Stimulated activated CD4-positive, alpha-beta T cell treated with anti-CD3 and anti-CD28 coated beads, Interleukin-1b, Interleukin-23, amount 100 ng/mL, for 48 hours (primary cell): ENCODE measurements at regions not wholly inside any gene's neighbourhood (a gene's known extent, or its start where the extent isn't known, plus 50 kb on each side); places are given as distances from the start of the nearest gene placed in this dataset.

Source experiments
- DNase-seq: peaks from one replicate; pipeline ENCODE4 v3.0.0-alpha.2; 2020

DNA sequence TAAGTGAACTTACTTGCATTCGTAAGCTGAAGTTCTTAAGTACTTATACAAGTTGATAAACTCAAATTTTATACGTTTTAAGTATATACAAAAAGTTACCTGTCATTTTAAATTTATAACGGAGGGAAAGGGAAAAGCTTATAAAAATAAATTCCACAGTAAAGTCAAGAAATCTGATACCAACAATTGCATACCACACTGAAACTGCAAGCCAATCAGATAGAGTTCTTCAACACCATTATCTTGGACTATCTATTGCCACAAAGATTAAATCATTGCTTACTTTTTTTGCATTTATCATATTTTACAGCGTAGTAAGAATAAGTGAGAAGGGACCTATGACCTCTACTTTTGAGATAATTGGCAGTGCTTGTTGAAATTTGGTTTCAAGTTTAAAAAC lies 386.7 kb downstream of the TFAP2A start:
- DNase-seq: no peak

DNA sequence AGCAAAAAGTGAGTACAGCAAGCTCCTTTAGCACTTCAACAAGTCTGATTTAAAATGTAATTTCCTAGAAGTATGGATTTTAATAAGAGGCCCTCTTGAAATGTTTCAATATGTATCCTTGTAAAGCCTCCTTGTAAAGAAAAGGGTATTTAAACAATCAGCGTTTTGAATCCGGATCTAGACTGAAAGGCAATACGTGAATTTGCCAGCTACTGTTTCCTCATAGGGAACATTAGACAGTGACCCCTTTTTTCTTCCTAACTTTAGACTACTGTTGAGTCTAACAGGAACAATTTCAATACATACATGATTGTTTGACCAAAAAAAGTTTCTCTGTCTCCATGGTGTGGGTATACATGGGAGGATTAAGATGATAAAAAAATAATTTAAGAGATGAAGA lies 395.0 kb downstream of the TFAP2A start:
- DNase-seq: no peak

DNA sequence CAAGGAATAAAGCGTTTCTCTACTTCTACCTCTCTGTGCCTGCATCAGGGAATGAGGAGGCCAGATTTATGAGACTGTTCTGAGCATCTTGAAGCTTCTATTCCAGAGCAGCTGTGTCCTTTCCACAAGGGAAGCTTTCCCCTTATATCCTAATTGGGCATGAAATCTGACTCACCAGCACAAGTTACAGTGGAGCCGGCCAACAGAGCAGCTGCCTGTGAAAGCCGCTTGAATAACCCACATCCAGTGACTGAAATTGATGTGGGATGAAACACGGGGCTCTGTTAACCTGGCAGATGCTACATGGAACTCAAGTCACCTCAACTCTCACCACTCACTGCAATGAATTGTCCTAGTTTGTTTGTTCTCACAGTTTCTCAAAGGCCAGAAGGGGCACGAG lies 400.3 kb downstream of the TFAP2A start:
- DNase-seq: no peak

DNA sequence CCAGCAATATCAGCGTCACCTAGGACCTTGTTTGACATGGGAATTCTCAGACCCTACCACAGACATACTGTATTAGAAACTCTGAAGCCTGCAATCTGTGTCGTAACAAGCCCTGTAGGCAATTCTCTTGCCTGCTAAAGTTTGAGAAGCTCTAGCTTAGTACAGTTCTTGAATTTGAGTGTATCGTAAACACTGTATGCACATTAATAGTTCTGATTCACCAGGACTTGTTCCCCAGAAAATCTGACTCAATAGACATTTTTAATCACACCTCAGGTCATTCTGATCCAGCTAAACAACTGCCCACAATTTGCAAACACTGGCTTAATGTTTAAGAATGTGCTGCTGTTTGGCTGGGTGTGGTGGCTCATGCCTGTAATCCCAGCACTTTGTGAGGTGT lies 414.3 kb downstream of the TFAP2A start:
- no peak for DNase-seq

DNA sequence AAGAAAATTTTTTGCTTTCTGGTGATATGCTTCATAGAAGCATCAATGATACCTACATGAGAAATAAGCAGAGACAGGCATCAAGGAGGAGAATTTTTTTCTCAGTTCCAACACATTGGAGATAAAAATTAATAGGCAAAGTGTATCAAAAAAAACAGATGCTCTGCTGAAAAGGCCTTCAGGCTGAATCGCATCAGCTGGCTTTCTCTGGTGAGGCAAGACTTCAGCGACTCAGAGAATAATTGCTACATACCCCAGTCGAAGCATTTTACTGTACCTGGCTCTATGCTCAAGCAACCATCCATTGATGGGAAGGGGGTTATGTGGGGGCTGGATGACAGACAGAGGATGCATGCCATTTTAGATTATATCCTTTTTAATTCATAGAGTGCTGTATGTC lies 415.1 kb downstream of the TFAP2A start:
- DNase-seq: no peak

DNA sequence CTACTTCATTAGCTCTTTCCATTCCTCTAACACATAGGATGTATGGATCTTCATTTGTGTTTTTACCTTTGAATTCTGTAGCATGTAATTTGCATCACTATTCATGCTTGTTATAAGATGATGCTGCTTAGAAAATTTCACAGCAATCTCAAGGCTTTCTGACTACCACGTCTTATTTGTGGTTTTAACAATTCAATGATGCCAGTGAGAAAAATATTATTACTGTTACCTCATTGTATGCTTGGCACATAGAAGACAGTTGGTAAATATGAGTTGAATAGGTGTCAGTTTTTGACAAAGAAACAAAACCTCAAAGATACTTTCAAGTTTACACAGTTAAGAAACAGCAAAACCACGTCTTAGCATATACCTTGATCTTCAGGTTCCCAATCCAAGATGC lies 428.6 kb downstream of the TFAP2A start:
- no peak for DNase-seq

DNA sequence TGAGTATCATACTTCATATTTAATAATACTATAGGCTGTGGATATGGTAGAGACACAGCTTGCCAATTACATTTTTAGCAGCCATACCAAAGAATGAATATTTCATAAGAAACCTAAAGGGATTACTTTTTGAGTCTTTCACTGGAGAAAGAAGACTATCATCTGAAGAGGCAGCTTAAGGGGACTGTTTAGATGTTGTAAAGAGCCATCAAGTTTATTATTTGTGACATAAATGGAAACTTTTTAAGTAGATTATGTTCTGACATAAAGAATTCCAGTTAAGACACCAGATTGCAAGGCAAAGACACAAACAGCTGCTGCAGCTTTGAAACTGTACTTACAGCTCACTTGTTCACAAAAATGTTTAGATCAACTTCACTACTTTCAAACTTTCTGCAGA lies 429.4 kb downstream of the TFAP2A start:
- no peak for DNase-seq

DNA sequence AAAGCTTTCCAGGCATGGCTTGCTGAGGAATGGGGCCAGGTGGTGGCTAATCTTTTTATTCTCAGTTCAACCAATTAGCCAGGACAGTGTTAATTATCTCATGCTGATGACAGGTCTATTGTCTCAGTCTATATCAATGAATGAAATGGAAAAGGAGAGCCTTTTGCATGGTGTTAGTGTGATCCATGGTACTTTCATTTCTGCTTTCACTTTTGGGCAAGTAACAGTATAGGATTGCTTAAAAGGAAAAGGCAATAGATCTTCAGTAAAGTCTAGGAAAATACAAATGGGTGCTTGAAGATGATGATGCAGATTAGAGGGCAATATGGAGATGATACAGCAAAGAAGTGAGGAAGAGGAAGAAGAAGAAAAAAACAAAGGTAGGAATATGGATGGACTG lies 430.3 kb downstream of the TFAP2A start:
- no peak for DNase-seq

DNA sequence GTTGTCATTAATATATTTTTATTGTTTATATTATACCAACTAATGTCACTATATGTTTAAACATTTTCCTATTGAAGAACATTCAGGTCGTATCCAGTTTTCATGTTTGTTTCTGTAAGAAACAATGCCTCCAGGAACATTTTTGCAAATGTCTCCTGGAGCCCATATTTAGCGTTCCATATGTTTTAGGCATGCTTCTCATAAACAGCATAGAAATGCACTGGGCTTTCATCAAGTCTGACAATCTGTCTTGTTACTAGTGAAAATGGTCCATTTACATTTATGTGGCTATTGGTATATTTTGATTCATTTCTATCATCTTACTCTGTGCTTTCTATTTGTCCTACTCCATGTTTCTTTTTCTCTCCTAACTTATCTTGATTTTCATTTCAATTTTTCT lies 431.7 kb downstream of the TFAP2A start:
- no peak for DNase-seq

DNA sequence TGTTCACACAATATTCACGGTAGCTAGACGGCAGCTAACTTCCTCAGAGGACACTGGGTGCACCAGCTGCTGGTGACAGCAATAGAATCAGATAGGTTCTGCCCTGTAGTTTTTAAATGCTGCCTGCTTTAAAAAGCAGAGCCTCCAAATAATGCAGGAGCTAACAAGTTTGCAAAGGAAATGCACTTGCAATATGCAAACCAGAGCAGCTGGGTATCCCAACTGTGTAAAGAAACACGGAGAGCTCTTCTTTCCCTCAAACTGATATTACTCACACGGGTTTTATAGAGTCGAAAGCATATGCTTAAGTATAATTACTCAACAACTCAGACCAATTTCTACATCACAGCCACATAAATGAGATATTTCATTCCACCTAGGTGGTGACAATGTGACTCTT lies 432.7 kb downstream of the TFAP2A start:
- DNase-seq: no peak

DNA sequence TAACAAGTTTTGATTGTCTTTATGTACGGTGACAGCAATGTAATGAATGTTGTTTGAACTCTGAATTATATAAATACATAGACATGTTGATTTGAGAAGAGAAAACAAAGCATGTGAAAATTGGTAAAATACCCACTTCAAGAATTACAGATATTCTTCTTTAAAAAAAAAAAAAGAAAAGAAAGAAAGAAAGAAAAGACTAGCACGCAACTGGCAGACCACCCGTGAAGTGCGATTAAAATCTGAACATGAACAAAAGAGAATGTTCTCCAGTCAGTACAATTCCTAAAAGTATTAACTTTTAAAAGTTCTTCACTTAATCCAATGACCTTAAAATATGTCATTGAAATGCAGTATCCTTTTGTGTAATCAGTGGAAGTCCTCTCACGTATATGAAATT lies 434.9 kb downstream of the TFAP2A start:
- DNase-seq: no peak

DNA sequence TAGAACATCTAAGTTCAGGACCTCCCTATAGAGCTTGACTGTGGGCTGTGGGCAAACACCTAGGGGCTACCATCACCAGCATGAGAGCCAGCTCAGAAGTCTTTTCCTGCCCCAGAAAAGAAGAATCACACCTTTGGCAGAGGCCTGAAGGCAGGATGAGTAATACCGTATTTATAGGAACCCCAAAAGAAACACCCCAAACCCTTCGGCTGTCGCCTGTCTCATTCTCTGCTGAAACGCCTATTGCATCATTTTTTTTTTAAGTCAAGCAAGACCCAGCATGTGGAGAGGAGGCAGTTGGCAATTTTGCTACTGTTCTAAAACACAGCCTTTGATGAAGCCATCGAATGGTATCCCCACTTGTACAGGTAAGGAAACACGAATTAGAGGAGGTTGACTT lies 436.4 kb downstream of the TFAP2A start:
- no peak for DNase-seq

DNA sequence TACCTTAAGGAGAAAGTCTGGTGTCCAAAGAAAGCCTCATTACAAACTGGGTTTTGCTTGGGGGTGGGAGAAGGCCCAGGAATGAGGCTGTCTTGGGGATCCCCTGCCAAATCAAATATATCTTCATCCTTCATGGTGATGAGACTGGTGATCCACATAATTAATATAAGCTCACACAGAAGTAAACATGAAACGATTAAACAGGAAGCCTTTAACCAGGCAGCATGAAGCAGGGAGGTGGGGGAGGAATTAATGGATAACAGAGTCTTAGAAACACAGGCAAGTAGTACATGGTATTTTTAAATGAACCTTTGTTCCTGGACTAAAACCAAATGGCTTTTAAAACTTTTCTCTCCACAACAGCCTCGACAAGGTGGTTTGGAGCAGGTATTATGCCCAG lies 437.5 kb downstream of the TFAP2A start:
- no peak for DNase-seq

DNA sequence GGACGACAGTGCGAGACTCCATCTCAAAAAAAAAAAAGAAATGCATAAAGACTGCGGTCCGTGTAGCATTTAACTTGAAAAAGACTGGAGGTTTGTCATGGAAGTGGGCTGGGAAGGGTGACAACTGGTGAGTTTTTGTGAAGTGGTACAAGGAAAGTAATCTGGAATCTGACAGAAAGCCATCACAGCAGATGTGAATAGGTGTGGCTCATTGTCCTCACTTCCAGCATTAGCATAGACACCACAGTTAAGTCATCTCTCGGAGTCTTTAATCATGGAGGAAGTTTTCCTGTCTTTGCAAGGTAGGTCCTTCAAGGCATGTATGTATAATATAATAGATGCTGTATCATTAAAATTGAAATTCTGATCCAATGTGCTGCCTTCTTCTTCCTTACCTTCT lies 453.2 kb downstream of the TFAP2A start:
- no peak for DNase-seq

DNA sequence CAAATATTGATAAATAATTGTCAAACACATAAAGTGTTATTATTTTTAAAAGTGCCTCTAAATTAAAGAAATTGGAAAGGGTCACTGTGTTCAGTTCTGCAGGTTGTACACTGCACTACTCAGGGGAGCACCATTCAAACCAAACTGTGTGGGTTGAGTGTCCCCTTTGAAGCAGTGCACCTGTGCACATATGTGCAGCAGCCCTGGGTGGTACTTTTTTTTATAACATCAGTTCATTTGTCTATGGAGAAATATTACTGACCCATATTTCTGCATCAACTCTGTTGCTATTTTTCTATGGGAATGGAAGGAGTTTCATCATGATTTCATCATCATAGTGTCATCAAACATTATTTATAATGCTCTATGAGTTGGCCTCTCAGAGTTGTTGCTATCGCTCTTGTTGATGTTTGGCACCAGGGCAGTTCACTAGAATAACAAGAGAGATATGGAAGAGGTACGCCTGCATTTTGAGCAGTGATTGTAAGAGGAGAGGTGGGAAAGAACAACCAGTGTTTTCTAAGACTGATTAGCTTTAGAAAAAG lies 457.6 kb downstream of the TFAP2A start:
- no peak for DNase-seq

DNA sequence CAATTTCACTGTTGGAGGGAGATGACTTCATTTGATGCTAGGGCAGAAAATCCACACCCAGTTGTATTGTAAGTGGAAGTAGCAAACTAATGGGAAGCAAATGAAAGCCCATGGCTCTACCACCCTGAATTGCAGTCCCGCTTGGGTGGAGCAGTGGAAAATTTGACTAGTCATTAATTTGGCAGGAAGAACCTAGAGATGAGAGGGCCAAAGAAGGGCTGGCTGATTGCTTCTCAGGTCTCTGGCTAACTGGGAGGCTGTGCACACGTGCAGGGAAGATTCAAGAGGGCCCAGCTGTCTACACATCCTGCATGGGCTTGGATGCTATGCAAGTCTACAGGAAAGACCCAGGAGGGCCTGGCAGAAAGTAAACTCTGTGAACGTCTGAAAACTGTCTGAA lies 466.2 kb downstream of the TFAP2A start:
- DNase-seq: no peak

DNA sequence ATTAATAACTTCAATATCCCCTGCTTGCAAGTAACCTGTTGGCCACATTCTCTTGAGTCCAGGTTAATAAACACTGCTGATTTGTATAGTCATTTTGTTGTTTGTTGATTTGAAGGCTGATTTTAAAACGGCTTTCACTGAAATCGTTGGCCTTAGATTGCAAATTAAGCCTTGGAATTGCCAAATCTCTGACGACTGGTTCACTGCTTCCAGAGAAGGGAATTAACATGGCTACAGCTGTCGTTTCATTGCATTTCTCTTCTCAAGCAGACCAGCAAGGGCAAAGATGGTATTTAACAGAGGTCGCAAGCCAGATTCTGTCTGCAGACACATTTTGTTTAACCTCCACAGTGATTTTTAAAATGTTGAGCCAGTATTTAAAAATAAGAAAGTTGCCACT lies 470.9 kb downstream of the TFAP2A start:
- no peak for DNase-seq

DNA sequence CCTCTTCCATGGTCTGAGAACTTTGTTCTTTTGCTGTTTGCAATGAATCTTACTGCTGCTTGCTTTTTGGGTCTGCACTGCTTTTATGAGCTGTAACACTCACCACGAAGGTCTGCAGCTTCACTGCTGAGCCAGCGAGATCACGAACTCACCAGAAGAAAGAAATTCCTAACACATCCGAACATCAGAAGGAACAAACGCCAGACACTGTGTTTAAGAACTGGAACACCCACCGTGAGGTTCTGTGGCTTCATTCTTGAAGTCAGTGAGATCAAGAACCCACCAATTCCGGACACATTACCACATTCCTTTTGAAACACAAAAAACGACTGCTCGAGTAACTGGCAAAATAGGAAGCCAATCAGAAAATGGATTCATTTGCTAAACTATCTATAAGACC lies 471.8 kb downstream of the TFAP2A start:
- DNase-seq: no peak

DNA sequence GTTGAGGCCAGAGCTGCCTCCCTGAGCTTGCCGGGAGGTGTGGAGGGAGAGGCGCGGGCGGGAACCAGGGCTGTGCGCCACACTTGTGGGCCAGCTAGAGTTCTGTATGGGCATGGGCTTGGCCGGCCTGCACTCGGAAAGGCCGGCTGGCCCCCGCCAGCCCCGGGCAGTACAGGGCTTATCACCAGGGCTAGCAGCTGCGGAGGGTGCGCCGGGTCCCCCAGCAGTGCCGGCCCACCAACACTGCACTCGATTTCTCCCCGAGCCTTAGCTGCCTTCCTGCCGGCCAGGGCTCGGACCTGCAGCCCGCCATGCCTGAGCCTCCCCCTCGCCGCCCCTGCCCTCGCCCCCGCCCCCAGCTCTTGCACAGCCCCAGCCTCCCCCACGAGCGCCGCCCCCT lies 472.7 kb downstream of the TFAP2A start:
- no peak for DNase-seq

DNA sequence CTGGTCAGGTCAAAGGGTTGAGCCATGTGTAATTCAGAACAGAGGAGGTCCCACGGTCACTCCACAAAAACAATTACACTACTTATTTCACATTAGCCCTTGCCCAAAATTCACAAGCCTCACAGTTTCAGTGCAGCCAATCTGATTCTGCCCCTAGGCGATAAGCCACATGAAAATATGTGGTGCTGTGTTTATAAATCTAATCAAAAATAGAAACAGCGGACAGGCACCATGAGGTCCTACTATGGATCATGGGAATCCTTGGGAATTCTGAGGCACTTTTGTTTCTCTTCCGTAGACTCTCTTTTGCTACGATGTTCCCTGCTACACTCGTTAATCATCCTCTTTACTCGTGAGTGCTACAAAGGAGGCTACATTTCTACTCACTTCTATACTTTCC lies 476.1 kb downstream of the TFAP2A start:
- DNase-seq: no peak

DNA sequence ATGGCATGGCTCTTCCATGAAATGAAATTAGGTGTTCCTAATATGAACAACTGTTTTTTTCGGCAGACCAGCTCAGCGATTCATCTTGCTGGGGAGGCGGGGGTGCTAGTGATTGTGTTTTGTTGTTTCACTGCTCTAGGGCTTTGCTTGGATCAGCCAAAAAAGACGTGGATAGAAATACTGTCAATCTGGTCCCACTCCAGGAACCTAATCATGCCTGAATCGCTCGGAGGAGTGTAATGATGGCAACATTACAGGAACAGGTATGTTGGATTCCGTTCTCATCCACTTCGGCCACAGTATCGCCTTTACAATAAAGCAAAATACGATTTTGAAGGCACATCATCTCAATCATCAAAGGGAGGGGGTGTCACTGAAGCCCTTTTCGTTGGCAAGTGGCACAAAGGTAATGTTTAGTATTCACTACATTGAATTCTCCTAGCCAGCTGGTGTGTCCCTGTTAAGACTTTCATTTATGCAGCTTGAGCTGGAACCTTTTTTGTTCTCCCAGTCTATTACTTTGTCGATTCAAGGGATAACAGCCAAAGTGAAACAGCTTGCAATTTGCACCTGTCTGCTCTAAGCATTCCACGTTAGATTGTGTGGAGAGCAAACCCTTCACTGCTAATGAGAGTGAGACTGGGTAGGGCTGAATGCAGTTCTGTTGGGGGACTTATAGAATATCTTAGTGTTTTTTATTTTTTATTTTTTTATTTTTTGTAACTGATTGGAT lies 477.7 kb downstream of the TFAP2A start:
- DNase-seq: no peak

DNA sequence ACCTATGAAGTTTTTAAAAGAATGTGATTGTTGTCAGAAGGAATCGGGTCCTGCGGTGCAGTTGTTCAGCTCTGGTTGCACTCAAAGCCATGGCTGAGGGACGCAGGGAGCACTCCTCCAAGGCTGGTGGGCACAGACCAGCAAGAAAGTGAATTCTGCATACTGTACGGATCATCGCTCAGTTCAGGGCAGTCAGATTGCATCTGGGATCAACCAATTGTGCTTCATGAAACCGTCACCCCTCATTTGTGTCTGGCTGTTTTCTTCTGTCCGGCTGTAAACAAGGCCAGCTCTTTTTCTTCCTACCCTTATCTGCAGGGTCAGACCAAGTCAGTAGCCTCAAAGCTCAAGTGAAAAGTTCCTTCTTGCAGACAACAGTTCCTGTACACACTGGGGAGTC lies 478.3 kb downstream of the TFAP2A start:
- no peak for DNase-seq

DNA sequence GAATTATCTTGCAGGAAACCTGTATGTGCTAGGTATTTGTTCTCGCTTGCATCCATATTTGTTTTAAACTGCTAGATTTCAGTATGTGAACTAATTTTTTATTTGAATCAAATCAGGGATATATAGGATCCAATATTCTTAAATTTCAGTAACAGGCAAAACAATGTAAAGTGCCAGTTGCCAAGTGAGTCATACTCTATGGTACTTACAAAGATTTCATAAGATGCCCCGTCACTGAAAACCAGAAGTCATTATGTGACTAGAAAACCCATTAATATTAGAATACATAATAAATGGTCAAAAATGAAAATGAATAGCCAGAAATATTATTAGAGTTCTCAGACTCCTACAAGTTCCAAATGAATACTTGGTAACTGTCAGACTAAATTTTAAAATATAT lies 481.2 kb downstream of the TFAP2A start:
- DNase-seq: no peak

DNA sequence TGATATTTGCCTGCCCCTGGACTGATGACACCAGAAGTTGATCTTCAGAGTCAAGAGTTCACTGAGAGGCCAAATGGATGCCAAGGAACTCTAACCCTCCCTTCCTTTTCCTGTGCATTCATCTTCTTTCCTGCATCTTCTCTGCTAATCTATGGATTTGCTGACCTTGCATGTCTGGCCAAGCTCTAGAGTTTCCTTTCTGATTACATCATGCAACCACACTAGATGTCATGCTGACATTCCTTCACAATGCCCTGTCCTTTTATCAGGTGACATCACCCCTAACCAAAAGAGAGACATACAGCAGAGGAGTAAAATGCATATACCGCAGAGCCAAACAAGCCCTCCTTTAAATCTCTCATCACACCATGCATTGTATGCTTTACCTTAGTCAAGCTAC lies 487.6 kb downstream of the TFAP2A start:
- no peak for DNase-seq

DNA sequence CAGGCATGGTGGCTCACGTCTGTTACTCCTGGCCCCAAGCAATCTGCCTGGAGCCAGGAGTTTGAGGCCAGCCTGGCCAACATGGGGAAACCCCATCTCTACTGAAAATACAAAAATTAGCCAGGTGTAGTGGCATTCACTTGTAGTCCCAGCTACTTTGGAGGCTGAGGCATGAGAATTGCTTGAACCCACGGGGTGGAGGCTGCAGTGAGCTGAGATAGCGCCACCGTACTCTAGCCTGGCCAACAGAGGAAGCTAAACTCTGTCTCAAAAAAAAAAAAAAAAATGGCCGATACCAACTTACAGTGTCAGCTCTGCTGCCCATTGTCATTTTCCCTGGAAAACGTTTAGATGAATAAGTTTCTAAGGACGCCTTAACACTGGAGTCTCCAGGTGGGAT lies 489.9 kb downstream of the TFAP2A start:
- no peak for DNase-seq
